ENCODE measurements at regions not wholly inside any gene's neighbourhood (a gene's known extent, or its start where the extent isn't known, plus 50 kb on each side); places are given as distances from the start of the nearest gene placed in this dataset.
A peak's percentile ranks its signal among the peaks of the same experiment; 100 is the strongest.
"Not testable (repeated sequence)": the region's sequence is repeated elsewhere in the genome, so short reads cannot be mapped to it uniquely, and the experiment has no call there.

DNA sequence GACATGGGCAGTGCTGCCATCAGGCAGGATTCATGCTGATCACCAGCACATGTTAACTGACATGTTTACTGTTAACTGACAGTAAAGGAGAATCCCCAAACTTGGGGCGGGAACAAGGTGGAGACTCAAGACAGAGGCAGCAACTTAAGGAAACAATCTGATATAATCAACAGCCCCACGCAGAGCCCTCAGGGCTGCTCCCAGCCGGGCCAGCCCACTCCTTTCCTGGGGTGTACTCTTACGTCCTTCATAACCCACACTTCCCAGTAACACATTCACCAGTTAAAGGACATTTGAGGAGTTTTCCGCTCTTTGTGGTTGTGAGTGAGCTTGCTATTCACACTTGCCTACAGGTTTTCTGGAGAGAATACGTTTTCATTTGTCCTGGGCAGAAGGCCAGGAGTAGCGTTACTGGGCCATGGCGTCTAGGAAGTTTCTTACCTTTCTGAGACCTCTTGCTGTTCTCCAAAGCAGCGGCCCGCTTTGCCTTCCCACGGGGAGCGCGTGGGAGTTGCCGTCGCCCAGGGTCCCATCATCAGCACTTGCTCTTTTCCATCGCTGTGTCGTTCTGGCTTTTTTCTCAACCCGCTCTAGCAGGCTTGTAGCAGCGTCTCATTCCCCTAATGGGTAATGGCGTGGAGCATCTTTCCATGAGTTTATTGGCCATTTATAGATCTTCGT lies 56.4 kb downstream of the FOXF2 start:
- DNase-seq (ENCODE audit: low read depth): no peak
- TF ChIP-seq, protein P1, sequence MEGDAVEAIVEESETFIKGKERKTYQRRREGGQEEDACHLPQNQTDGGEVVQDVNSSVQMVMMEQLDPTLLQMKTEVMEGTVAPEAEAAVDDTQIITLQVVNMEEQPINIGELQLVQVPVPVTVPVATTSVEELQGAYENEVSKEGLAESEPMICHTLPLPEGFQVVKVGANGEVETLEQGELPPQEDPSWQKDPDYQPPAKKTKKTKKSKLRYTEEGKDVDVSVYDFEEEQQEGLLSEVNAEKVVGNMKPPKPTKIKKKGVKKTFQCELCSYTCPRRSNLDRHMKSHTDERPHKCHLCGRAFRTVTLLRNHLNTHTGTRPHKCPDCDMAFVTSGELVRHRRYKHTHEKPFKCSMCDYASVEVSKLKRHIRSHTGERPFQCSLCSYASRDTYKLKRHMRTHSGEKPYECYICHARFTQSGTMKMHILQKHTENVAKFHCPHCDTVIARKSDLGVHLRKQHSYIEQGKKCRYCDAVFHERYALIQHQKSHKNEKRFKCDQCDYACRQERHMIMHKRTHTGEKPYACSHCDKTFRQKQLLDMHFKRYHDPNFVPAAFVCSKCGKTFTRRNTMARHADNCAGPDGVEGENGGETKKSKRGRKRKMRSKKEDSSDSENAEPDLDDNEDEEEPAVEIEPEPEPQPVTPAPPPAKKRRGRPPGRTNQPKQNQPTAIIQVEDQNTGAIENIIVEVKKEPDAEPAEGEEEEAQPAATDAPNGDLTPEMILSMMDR (IDR thresholded peaks at IDR 0.05; ENCODE audit: insufficient read depth, low read length): no peak
- no peak overlapping the region for H3K4me3 ChIP-seq (ENCODE audit: low read depth, low read length)

DNA sequence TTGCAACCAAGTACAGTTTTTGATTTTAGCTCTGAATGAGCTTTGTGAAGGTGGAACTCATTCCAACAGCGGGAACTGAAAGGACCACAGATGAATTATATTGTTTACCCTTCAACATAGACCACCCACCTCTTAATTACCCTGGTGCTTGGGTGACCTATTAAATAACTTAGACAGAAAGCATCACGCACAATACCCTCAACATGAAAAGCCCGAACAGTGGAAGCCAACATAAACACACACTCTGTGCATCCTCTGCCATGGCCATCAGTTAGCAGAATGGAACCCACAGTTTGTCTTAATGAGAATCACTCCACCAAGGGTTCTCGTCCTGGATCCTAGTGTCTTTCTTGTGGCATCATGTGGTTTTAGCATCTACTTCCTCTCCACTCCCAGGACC lies 60.5 kb downstream of the FOXF2 start:
- no peak overlapping the region for H3K4me3 ChIP-seq (ENCODE audit: low read depth, low read length)
- no peak for DNase-seq (ENCODE audit: low read depth)
- TF ChIP-seq, protein P1 (IDR thresholded peaks at IDR 0.05; ENCODE audit: insufficient read depth, low read length): no peak

DNA sequence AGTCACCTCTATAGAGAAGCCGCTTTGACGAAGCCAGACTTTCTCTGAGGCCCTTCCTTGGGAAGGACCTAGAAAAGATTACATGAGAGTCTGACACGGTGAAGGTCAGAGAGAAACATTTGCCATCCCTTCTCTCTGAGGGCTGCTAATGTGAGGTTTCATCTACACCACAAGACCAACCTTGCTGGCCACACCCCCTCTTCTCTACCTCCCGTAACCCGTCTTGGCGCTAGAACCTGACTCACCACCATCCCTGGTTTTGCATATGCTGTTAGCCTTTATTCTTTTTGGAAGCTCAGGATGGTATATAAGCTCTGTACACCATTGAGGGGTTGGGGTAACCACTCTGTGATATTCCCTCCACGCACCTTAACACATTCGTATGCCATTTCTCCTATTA lies 63.6 kb downstream of the FOXF2 start:
- no peak overlapping the region for H3K4me3 ChIP-seq (ENCODE audit: low read depth, low read length)
- no peak for DNase-seq (ENCODE audit: low read depth)
- TF ChIP-seq, protein P1 (IDR thresholded peaks at IDR 0.05; ENCODE audit: insufficient read depth, low read length): no peak

DNA sequence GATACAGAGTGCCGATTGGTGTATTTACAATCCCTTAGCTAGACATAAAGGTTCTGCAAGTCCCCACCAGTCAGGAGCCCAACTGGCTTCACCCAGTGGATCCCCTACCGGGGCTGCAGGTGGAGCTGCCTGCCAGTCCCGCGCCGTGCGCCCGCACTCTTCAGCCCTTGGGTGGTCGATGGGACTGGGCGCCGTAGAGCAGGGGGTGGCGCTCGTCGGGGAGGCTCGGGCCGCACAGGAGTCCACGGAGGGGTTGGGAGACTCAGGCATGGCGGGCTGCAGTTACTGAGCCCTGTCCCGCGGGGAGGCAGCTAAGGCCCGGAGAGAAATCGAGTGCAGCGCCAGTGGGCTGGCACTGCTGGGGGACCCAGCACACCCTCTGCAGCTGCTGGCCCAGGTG lies 67.4 kb downstream of the FOXF2 start:
- H3K4me3 ChIP-seq (ENCODE audit: low read depth, low read length); DNase-seq (ENCODE audit: low read depth): not testable (repeated sequence)

DNA sequence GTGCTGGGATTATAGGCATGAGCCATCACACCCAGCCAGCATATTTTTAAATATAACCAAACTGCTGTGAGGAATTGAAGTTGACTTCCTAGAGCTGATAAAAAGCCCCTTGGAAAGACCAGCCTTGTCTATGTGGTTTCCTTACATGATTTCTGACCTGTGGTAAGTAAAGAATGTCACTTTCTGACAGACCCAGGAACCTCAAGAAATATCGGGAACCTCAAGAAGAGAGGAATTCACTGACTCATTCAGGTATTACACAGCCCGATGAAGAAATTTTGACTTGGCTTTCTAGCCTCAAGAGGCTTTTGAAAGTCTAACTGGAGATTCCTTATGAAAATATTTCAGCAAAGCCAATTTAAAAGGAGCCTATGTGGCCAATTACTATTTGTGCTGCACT lies 71.8 kb downstream of the FOXF2 start:
- no peak overlapping the region for H3K4me3 ChIP-seq (ENCODE audit: low read depth, low read length)
- TF ChIP-seq, protein P1 (IDR thresholded peaks at IDR 0.05; ENCODE audit: insufficient read depth, low read length): no peak
- peak; percentile 94 for DNase-seq (ENCODE audit: low read depth)

DNA sequence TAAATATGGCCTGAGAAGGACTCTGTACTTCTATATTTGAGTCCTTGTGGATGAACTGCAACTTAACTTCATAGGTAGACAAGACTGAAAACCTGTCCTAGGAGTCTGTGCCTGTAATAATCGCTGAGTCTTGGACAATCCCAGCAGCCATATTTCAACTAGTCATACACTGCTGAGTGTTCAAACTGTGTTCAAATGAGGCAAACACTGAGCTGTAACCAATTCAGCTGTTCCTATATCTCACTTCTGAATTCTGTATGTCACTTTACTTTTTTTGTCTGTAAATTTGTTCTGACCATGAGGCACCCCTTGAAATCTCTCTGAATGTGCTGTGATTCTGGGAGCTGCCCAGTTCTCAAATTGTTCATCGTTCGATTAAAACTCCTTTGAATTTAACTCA lies 72.4 kb downstream of the FOXF2 start:
- TF ChIP-seq, protein P1 (IDR thresholded peaks at IDR 0.05; ENCODE audit: insufficient read depth, low read length): no peak
- H3K4me3 ChIP-seq (ENCODE audit: low read depth, low read length): no peak overlapping the region
- DNase-seq (ENCODE audit: low read depth): no peak

DNA sequence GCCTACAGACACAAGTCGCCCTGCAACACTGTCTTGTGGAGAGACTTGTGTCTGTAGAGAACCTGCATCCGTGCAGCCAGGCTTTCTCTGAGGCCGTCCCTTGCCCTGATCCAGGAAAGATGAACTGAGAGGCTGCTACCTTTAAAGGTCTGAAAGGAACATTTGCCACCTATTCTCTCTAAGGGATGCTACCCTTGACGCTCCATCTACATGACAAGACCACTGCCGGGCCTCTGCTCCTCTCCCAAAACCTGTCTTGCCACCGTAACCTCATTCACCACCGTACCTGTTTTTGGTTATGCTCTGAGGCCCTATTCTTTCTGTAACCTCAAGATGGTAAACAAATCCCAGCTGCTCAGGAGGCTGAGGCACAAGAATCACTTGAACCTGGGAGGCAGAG lies 73.9 kb downstream of the FOXF2 start:
- no peak for DNase-seq (ENCODE audit: low read depth)
- TF ChIP-seq, protein P1 (IDR thresholded peaks at IDR 0.05; ENCODE audit: insufficient read depth, low read length): no peak
- H3K4me3 ChIP-seq (ENCODE audit: low read depth, low read length): no peak overlapping the region
